Left lobe of liver (tissue), 2 donors: ENCODE measurements at regions not wholly inside any gene's neighbourhood (a gene's known extent, or its start where the extent isn't known, plus 50 kb on each side); places are given as distances from the start of the nearest gene placed in this dataset.

ENCODE experiments used
- ATAC-seq: fragments of 200-7000 bp; cut with Tn5 transposase; one replicate; pipeline ENCODE4 v1.9.1; 2020; ENCODE audit warnings: mild to moderate bottlenecking, moderate library complexity
- DNase-seq: peaks from one replicate; pipeline ENCODE4 v3.0.0-alpha.2; 2020; ENCODE audit warnings: low spot score
- donor health status: DM: no; HTN: no; CAD: no; lungs with moderate emphysema.
- donor health status: DM: no; HTN: yes; CAD: no.

- no peak for DNase-seq
- no peak for ATAC-seq
Measured at GRCh38 chrX:137483554-137483953, 82.4 kb upstream of the ZIC3 start.

GRCh38 chrX:137482136-137482535 is 83.8 kb upstream of the ZIC3 start:
- ATAC-seq: peak; percentile 57

GRCh38 chrX:137479386-137479785 is 86.5 kb upstream of the ZIC3 start:
- no peak for ATAC-seq
- DNase-seq: no peak

More at GRCh38 chrX:137482136-137482535, 83.8 kb upstream of the ZIC3 start:
- DNase-seq: no peak

GRCh38 chrX:137441711-137442110 is 124.2 kb upstream of the ZIC3 start:
- no peak for ATAC-seq
- no peak for DNase-seq

GRCh38 chrX:137432609-137433008 is 133.3 kb upstream of the ZIC3 start:
- no peak for DNase-seq
- ATAC-seq: peak; percentile 55

GRCh38 chrX:137431693-137432488 is 134.0 kb upstream of the ZIC3 start:
- DNase-seq: no peak

GRCh38 chrX:137430984-137431475 is 134.9 kb upstream of the ZIC3 start:
- ATAC-seq (no peak), DNase-seq (no peak)

More at GRCh38 chrX:137431693-137432488, 134.0 kb upstream of the ZIC3 start:
- no peak for ATAC-seq

- DNase-seq (no peak), ATAC-seq (no peak)
Measured at GRCh38 chrX:137430301-137430700, 135.6 kb upstream of the ZIC3 start.

- DNase-seq: no peak
- no peak for ATAC-seq
Measured at GRCh38 chrX:137428766-137429591, 136.9 kb upstream of the ZIC3 start.

- peak; percentile 31 for ATAC-seq
- DNase-seq: no peak
Measured at GRCh38 chrX:137428221-137428661, 137.7 kb upstream of the ZIC3 start.

- DNase-seq (no peak), ATAC-seq (peak; percentile 66)
Measured at GRCh38 chrX:137427816-137428215, 138.1 kb upstream of the ZIC3 start.

GRCh38 chrX:137427426-137427778 is 138.5 kb upstream of the ZIC3 start:
- DNase-seq: no peak
- no peak for ATAC-seq

GRCh38 chrX:137426695-137427425 is 139.1 kb upstream of the ZIC3 start:
- no peak for DNase-seq

GRCh38 chrX:137425986-137426385 is 139.9 kb upstream of the ZIC3 start:
- ATAC-seq (no peak), DNase-seq (no peak)

More at GRCh38 chrX:137426695-137427425, 139.1 kb upstream of the ZIC3 start:
- no peak for ATAC-seq

- DNase-seq (no peak), ATAC-seq (no peak)
Measured at GRCh38 chrX:137425273-137425902, 140.5 kb upstream of the ZIC3 start.

GRCh38 chrX:137424679-137425078 is 141.2 kb upstream of the ZIC3 start:
- ATAC-seq: no peak
- no peak for DNase-seq

- ATAC-seq (no peak), DNase-seq (no peak)
Measured at GRCh38 chrX:137423241-137423640, 142.7 kb upstream of the ZIC3 start.

GRCh38 chrX:137418086-137418485 is 147.8 kb upstream of the ZIC3 start:
- DNase-seq (no peak), ATAC-seq (no peak)

- ATAC-seq: no peak
- no peak for DNase-seq
Measured at GRCh38 chrX:137413190-137413589, 152.7 kb upstream of the ZIC3 start.

- no peak for ATAC-seq
- no peak for DNase-seq
Measured at GRCh38 chrX:137405449-137406140, 160.3 kb upstream of the ZIC3 start.
